Body of pancreas (tissue), 4 donors: ENCODE measurements at regions not wholly inside any gene's neighbourhood (a gene's known extent, or its start where the extent isn't known, plus 50 kb on each side); places are given as distances from the start of the nearest gene placed in this dataset.

Experiments used
- ATAC-seq: fragments of 150-250 bp; one replicate; pipeline ENCODE4 v1.9.1; 2016
- DNase-seq, 4 donors: peaks; one replicate each; pipeline ENCODE4 v3.0.0-alpha.2; 2019
- H3K27ac ChIP-seq, 4 donors: fragments of 200-600 bp; sonication (generic); 1 replicate in 3 of 4; 2 replicates in 1 of 4; pipeline versions ENCODE4 v1.5.1 to v1.6.1; 2016 to 2019; ENCODE audit warnings: mild to moderate bottlenecking in 1 of 4, mixed read lengths in 1 of 4, moderate library complexity in 1 of 4
- H3K27me3 ChIP-seq, 2 donors: fragments of 200-600 bp; sonication (generic); one replicate each; pipeline ENCODE4 v1.6.0; 2016; ENCODE audit warnings: mild to moderate bottlenecking in 1 of 2
- H3K36me3 ChIP-seq, 2 donors: fragments of 200-600 bp; sonication (generic); replicated peaks in 1 of 2; 2 replicates each; pipeline ENCODE4 v1.5.1; 2016; ENCODE audit warnings: low read depth in 2 of 2; ENCODE audit not compliant: insufficient read depth in 1 of 2
- H3K4me1 ChIP-seq: fragments of 200-600 bp; sonication (generic); one replicate; pipeline ENCODE4 v1.6.0; 2016
- H3K4me3 ChIP-seq, 2 donors: fragments of 200-600 bp; sonication (generic); 1 replicate in 1 of 2; 2 replicates in 1 of 2; pipeline ENCODE4 v1.5.1; 2016 to 2019
- H3K9me3 ChIP-seq, 3 donors: fragments of 200-600 bp; sonication (generic); 1 replicate in 2 of 3; 2 replicates in 1 of 3; pipeline ENCODE4 v1.5.1; 2016
- POLR2A ChIP-seq, 3 donors: fragments of 450-650 bp; IDR thresholded peaks; one replicate each; pipeline ENCODE4 v1.6.1; 2016; ENCODE audit warnings: antibody characterized with exemption in 3 of 3, mild to moderate bottlenecking in 2 of 3
- WGBS, 2 donors: methylation state at CpG; one replicate each; pipeline ENCODE4 v1.1.5; 2017; 5-methylcytosine and 5-hydroxymethylcytosine counted together
- intact Hi-C: fragments of 100-400 bp; cut with DNase I; formaldehyde crosslinking; loops from one replicate; pipeline ENCODE4 v1.15.1; 2023
- TF ChIP-seq, protein P1 (sequence below), 7 experiments: fragments of 450-650 bp in 4 of 7; fragments of 200-600 bp in 3 of 7; sonication (generic) in 3 of 7; IDR thresholded peaks; one replicate each; pipeline ENCODE4 v1.5.1; 2016 to 2019; ENCODE audit warnings: antibody characterized with exemption in 7 of 7

DNA sequence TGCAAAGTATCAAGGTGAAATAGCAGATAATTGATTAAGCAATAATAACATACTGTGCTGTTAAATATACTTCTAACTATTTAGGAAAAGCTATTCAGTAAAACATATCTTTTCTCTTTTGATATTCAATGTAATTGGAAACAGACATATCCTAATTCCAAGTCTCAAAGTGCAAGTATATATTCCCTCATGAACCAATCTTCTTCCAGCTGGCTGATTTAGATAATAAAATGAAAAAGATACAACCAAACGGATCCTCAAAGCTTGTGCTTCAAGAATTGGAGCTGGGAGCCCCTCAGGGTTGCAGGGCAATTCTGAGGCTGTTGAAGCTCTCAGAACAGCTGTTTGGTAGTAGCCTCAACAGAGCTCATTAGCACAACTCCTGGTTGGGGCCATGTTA lies 236.6 kb downstream of the ZIC1 start:
- Histone ChIP-seq H3K4me3 (no peak overlapping the region), H3K4me1 (no peaks in the 10 kb centered on the region), H3K36me3 (no peaks in the 10 kb centered on the region), H3K27ac (no peak overlapping the region), H3K27me3 (no peaks in the 10 kb centered on the region), H3K9me3 (no peaks in the 10 kb centered on the region)
- DNase-seq (no peak), ATAC-seq (no peak)
- TF ChIP-seq, protein P1, sequence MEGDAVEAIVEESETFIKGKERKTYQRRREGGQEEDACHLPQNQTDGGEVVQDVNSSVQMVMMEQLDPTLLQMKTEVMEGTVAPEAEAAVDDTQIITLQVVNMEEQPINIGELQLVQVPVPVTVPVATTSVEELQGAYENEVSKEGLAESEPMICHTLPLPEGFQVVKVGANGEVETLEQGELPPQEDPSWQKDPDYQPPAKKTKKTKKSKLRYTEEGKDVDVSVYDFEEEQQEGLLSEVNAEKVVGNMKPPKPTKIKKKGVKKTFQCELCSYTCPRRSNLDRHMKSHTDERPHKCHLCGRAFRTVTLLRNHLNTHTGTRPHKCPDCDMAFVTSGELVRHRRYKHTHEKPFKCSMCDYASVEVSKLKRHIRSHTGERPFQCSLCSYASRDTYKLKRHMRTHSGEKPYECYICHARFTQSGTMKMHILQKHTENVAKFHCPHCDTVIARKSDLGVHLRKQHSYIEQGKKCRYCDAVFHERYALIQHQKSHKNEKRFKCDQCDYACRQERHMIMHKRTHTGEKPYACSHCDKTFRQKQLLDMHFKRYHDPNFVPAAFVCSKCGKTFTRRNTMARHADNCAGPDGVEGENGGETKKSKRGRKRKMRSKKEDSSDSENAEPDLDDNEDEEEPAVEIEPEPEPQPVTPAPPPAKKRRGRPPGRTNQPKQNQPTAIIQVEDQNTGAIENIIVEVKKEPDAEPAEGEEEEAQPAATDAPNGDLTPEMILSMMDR (IDR thresholded peaks at IDR 0.05) = no peak
- no peak for TF ChIP-seq POLR2A (IDR thresholded peaks at IDR 0.05)
- 48 to 52% methylated on average over 1 of the region's 1 CpG for WGBS, 2 donors
- intact Hi-C loops = no loop called here

DNA sequence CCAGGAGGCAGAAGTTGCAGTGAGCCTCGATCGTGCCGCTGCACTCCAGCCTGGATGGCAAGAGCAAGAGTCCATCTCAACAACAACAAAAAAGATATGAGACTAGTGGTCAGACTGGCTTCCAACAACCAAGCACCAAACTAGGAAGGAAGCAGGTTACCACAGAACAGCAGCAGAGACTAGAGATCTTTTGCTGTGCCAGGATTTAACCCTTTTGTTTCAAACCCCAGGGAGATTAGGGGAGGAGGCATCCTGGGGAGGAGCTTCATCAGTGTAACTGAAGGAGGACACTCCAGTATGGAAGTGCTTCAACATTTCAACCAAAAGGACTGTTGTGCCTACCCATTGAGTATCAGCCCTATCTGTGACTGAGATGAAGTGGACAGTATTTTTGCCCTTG lies 240.3 kb downstream of the ZIC1 start:
- Histone ChIP-seq H3K27me3 (no peaks in the 10 kb centered on the region), H3K36me3 (no peaks in the 10 kb centered on the region), H3K9me3 (no peaks in the 10 kb centered on the region), H3K27ac (no peak overlapping the region), H3K4me3 (no peak overlapping the region), H3K4me1 (no peaks in the 10 kb centered on the region)
- intact Hi-C loops = no loop called here
- no peak for TF ChIP-seq POLR2A (IDR thresholded peaks at IDR 0.05)
- TF ChIP-seq, protein P1 (IDR thresholded peaks at IDR 0.05) = no peak
- ATAC-seq = no peak
- 90 to 92% methylated on average over 3 of the region's 3 CpGs for WGBS, 2 donors
- DNase-seq = no peak

DNA sequence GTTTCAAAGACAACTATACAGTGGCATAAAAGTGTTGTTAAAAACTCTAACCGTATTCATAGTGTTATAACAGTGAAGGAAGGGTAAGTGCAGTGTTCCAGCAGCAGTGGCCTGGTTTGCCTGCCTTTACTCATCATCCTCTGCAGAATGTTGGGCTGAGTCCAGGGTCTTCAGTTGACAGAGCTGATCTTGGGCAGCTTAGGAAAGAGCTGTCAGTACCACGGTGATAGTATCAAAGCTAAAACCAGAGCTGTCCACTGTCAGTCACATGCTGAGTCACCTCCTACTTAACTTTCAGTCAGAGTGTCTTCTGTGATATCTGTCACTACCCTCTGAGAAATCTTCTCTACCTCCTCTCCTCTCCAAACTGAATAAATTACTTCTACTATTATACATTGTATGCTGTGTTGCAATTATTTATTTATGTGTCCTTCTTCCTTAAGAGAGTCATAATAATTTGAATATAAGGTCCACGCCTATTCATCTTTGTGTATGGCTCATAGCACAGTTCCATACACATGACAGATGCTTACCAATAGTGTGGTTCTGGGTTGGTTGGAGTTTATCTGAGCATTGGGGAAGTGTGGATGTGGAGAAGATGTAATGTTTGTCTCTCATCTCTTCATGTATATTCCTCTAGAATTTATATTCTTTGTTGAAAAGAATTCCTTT lies 242.1 kb downstream of the ZIC1 start:
- H3K4me3 ChIP-seq = no peak overlapping the region
- DNase-seq (no peak), ATAC-seq (no peak)
- no peaks in the 10 kb centered on the region for H3K4me1 ChIP-seq
- H3K27ac ChIP-seq = no peak overlapping the region
- intact Hi-C loops = no loop called here
- no peaks in the 10 kb centered on the region for H3K9me3 ChIP-seq
- H3K36me3 ChIP-seq = no peaks in the 10 kb centered on the region
- H3K27me3 ChIP-seq = no peaks in the 10 kb centered on the region
- 43 to 48% methylated on average over 3 of the region's 3 CpGs for WGBS, 2 donors
- TF ChIP-seq POLR2A (IDR thresholded peaks at IDR 0.05) = no peak
- TF ChIP-seq, protein P1 (IDR thresholded peaks at IDR 0.05) = no peak

DNA sequence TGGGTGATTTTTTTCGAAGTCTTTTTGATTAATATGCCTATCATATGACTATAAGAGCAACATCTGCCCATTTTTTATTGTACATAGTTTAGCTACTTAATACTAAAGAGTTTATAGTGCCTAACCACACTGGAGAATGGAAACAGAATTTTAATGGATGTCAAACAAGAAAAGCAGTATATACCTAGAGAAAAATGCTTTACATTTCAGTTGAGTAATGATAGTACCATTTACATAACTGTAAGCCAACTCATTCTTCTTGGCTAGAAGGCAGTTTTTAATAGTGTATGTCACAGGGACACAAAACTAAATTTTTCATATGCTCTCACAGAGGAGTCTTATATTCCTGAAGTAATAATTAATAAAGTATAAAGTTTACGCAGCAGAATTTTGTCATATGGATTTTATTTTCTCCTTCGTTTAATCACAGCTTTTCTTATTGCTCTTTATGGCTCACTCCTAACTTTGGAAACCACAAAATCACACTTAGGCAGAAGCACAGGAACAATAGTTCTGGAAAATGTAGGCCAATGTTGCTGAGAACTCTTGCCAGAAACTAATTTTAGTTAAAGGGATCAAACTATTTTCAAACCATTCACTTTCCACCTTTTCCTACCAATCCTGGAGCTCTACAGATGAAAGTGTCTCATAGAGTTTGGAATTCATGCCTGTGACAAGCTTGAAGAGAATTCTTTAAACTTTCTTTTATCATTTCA lies 243.6 kb downstream of the ZIC1 start:
- H3K4me3 ChIP-seq = no peak overlapping the region
- DNase-seq (no peak), ATAC-seq (no peak)
- no peaks in the 10 kb centered on the region for H3K9me3 ChIP-seq
- intact Hi-C loops = no loop called here
- WGBS, 2 donors = 56 to 63% methylated on average over 3 of the region's 3 CpGs
- H3K4me1 ChIP-seq = no peaks in the 10 kb centered on the region
- no peaks in the 10 kb centered on the region for H3K36me3 ChIP-seq
- H3K27ac ChIP-seq = no peak overlapping the region
- no peaks in the 10 kb centered on the region for H3K27me3 ChIP-seq
- no peak for TF ChIP-seq POLR2A (IDR thresholded peaks at IDR 0.05)
- TF ChIP-seq, protein P1 (IDR thresholded peaks at IDR 0.05) = no peak
